Right lobe of liver (tissue), 4 donors: ENCODE measurements at regions not wholly inside any gene's neighbourhood (a gene's known extent, or its start where the extent isn't known, plus 50 kb on each side); places are given as distances from the start of the nearest gene placed in this dataset.

Source experiments
- CTCF ChIP-seq, 4 donors: fragments of 200-600 bp in 3 of 4; fragments of 450-650 bp in 1 of 4; IDR thresholded peaks; one replicate each; pipeline versions ENCODE4 v1.5.1 to v1.8.0; 2016 to 2022; ENCODE audit warnings: antibody characterized with exemption in 4 of 4, mild to moderate bottlenecking in 2 of 4
- POLR2A ChIP-seq: fragments of 450-650 bp; IDR thresholded peaks from one replicate; pipeline ENCODE4 v1.6.1; 2017; ENCODE audit warnings: antibody characterized with exemption, mild to moderate bottlenecking
- donor health status: DM: no; HTN: no; CAD: no.
- donor health status: DM: no; HTN: no; CAD: no.
- donor health status: DM: no; HTN: yes; CAD: no.

GRCh38 chr7:94115316-94115715 lies 111.2 kb upstream of the BET1 start:
- TF ChIP-seq CTCF (IDR thresholded peaks at IDR 0.05), result no peak
- no peak for TF ChIP-seq POLR2A
